HEK293 (cell line): ENCODE measurements at regions not wholly inside any gene's neighbourhood (a gene's known extent, or its start where the extent isn't known, plus 50 kb on each side); places are given as distances from the start of the nearest gene placed in this dataset.

ENCODE experiments used
- CTCF ChIA-PET: fragments of 350-600 bp; formaldehyde crosslinking; extraction: SDS; loops from one replicate; lab custom pipeline; 2021; ENCODE audit warnings: antibody characterized with exemption; lab: Yijun Ruan, JAX
- POLR2A ChIA-PET: fragments of 300-600 bp; formaldehyde crosslinking; extraction: SDS; loops from one replicate; lab custom pipeline; 2020; ENCODE audit warnings: antibody characterized with exemption, inconsistent platforms; lab: Yijun Ruan, JAX
- H3K27ac ChIP-seq: fragments of 200-500 bp; sonication (Bioruptor generic); 2 replicates; pipeline ENCODE4 v1.5.1; 2014; ENCODE audit warnings: low read depth, low read length, control low read depth, inconsistent platforms; ENCODE audit errors: extremely low read depth
- H3K36me3 ChIP-seq, 2 experiments: fragments of 200-500 bp in 1 of 2; sonication (Bioruptor generic) in 1 of 2; 1 replicate in 1 of 2; 2 replicates in 1 of 2; pipeline ENCODE4 v1.5.1; 2014 to 2017; ENCODE audit warnings: inconsistent platforms in 2 of 2, low read length in 2 of 2; ENCODE audit not compliant: control insufficient read depth in 2 of 2, insufficient read depth in 1 of 2
- H3K4me1 ChIP-seq: fragments of 200-500 bp; sonication (Bioruptor generic); 2 replicates; pipeline ENCODE4 v1.5.1; 2014; ENCODE audit warnings: mild to moderate bottlenecking, low read length, inconsistent platforms; ENCODE audit not compliant: control insufficient read depth, insufficient read depth
- H3K4me3 ChIP-seq: 2 replicates; pipeline ENCODE4 v1.5.1; 2011; ENCODE audit warnings: low read depth, mild to moderate bottlenecking, control low read depth, low read length, moderate library complexity
- H3K9me3 ChIP-seq: fragments of 200-500 bp; sonication (Bioruptor generic); 2 replicates; pipeline ENCODE4 v1.5.1; 2014; ENCODE audit warnings: low read depth, low read length, inconsistent platforms; ENCODE audit not compliant: control insufficient read depth, insufficient read depth
- AEBP2 ChIP-seq: fragments of 450-650 bp; formaldehyde crosslinking; IDR thresholded peaks from 2 replicates; pipeline ENCODE4 v1.5.1; 2016; ENCODE audit warnings: missing biosample characterization, missing genetic modification characterization, borderline replicate concordance
- BCL6B ChIP-seq: fragments of 450-650 bp; formaldehyde crosslinking; IDR thresholded peaks from 2 replicates; pipeline ENCODE4 v1.5.1; 2017; ENCODE audit warnings: missing biosample characterization, missing genetic modification characterization
- KLF10 ChIP-seq: fragments of 450-650 bp; IDR thresholded peaks from 2 replicates; pipeline ENCODE4 v1.5.1; 2018; ENCODE audit warnings: missing biosample characterization, mild to moderate bottlenecking, missing genetic modification characterization
- OSR2 ChIP-seq: fragments of 450-650 bp; formaldehyde crosslinking; IDR thresholded peaks from 2 replicates; pipeline ENCODE4 v1.5.1; 2016; ENCODE audit warnings: missing biosample characterization, missing genetic modification characterization
- PRDM4 ChIP-seq: fragments of 450-650 bp; formaldehyde crosslinking; IDR thresholded peaks from 2 replicates; pipeline ENCODE4 v1.5.1; 2017; ENCODE audit warnings: missing biosample characterization, missing genetic modification characterization
- SP2 ChIP-seq: fragments of 450-650 bp; formaldehyde crosslinking; IDR thresholded peaks from 2 replicates; pipeline ENCODE4 v1.5.1; 2016; ENCODE audit warnings: missing biosample characterization, missing genetic modification characterization
- YY1 ChIP-seq: fragments of 450-650 bp; formaldehyde crosslinking; IDR thresholded peaks from 2 replicates; pipeline ENCODE4 v1.5.1; 2018; ENCODE audit warnings: missing biosample characterization, missing genetic modification characterization
- ZBTB20 ChIP-seq: fragments of 450-650 bp; formaldehyde crosslinking; IDR thresholded peaks from 2 replicates; pipeline ENCODE4 v1.5.1; 2016; ENCODE audit warnings: missing biosample characterization, missing genetic modification characterization
- ZFP69B ChIP-seq: fragments of 450-650 bp; formaldehyde crosslinking; IDR thresholded peaks from 2 replicates; pipeline ENCODE4 v1.5.1; 2016; ENCODE audit warnings: missing biosample characterization, missing genetic modification characterization
- ZNF175 ChIP-seq: fragments of 450-650 bp; formaldehyde crosslinking; IDR thresholded peaks from 2 replicates; pipeline ENCODE4 v1.5.1; 2016; ENCODE audit warnings: missing biosample characterization, missing genetic modification characterization
- ZNF202 ChIP-seq: fragments of 450-650 bp; formaldehyde crosslinking; IDR thresholded peaks from 2 replicates; pipeline ENCODE4 v1.5.1; 2016; ENCODE audit warnings: missing biosample characterization, missing genetic modification characterization, borderline replicate concordance
- ZNF214 ChIP-seq: fragments of 450-650 bp; formaldehyde crosslinking; IDR thresholded peaks from 2 replicates; pipeline ENCODE4 v1.5.1; 2017; ENCODE audit warnings: missing biosample characterization, mild to moderate bottlenecking, missing genetic modification characterization, borderline replicate concordance
- ZNF223 ChIP-seq: fragments of 450-650 bp; formaldehyde crosslinking; IDR thresholded peaks from 2 replicates; pipeline ENCODE4 v1.5.1; 2016; ENCODE audit warnings: missing biosample characterization, missing genetic modification characterization
- ZNF23 ChIP-seq: fragments of 450-650 bp; formaldehyde crosslinking; IDR thresholded peaks from 2 replicates; pipeline ENCODE4 v1.5.1; 2016; ENCODE audit warnings: missing biosample characterization, missing genetic modification characterization, borderline replicate concordance
- ZNF324 ChIP-seq: fragments of 450-650 bp; formaldehyde crosslinking; IDR thresholded peaks from 2 replicates; pipeline ENCODE4 v1.5.1; 2016; ENCODE audit warnings: missing biosample characterization, missing genetic modification characterization
- ZNF341 ChIP-seq: fragments of 450-650 bp; formaldehyde crosslinking; IDR thresholded peaks from 2 replicates; pipeline ENCODE4; 2016; ENCODE audit warnings: low read depth, missing biosample characterization, missing genetic modification characterization
- ZNF596 ChIP-seq: fragments of 450-650 bp; IDR thresholded peaks from 2 replicates; pipeline ENCODE4 v1.5.0; 2018; ENCODE audit warnings: missing biosample characterization, mild to moderate bottlenecking, missing genetic modification characterization, moderate library complexity
- ZNF768 ChIP-seq: fragments of 450-650 bp; formaldehyde crosslinking; IDR thresholded peaks from 2 replicates; pipeline ENCODE4 v1.5.1; 2018; ENCODE audit warnings: missing biosample characterization, mild to moderate bottlenecking, missing genetic modification characterization
- ZNF791 ChIP-seq: fragments of 450-650 bp; formaldehyde crosslinking; IDR thresholded peaks from 2 replicates; pipeline ENCODE4 v1.5.1; 2016; ENCODE audit warnings: missing biosample characterization, missing genetic modification characterization
- ZNF837 ChIP-seq: fragments of 450-650 bp; formaldehyde crosslinking; IDR thresholded peaks from 2 replicates; pipeline ENCODE4 v1.5.1; 2016; ENCODE audit warnings: missing biosample characterization, missing genetic modification characterization
- TF ChIP-seq, protein P1 (sequence below): fragments of 450-650 bp; formaldehyde crosslinking; IDR thresholded peaks from 2 replicates; pipeline ENCODE4 v1.5.1; 2016; ENCODE audit warnings: missing biosample characterization, missing genetic modification characterization

GRCh38 chr17:72357764-72358365, 237.0 kb downstream of the SOX9 start:
- Histone ChIP-seq H3K4me1 (no peaks in the 10 kb centered on the region; the same call in 1 of the 2 replicates), H3K27ac (no peak overlapping the region), H3K36me3 (no peaks in the 10 kb centered on the region), H3K9me3 (no peaks in the 10 kb centered on the region), H3K4me3 (no peak overlapping the region)
- TF ChIP-seq ZNF214 (no peak), BCL6B (tag by site-specific recombination) (no peak), ZNF175 (tag by site-specific recombination) (no peak), ZNF768 (no peak), ZNF223 (tag by site-specific recombination) (no peak)
- TF ChIP-seq, protein P1, sequence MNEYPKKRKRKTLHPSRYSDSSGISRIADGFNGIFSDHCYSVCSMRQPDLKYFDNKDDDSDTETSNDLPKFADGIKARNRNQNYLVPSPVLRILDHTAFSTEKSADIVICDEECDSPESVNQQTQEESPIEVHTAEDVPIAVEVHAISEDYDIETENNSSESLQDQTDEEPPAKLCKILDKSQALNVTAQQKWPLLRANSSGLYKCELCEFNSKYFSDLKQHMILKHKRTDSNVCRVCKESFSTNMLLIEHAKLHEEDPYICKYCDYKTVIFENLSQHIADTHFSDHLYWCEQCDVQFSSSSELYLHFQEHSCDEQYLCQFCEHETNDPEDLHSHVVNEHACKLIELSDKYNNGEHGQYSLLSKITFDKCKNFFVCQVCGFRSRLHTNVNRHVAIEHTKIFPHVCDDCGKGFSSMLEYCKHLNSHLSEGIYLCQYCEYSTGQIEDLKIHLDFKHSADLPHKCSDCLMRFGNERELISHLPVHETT, result no peak
- CTCF ChIA-PET, result interaction anchor here (0.6 to 0.8 kb wide), 2 partner anchors 19 to 125 kb away, joined by 3 read pairs; no protein-coding TSS in a partner anchor
- POLR2A ChIA-PET, result no interaction called here

- no peak overlapping the region for H3K27ac ChIP-seq
- TF ChIP-seq ZNF791 (no peak), ZBTB20 (tag by site-specific recombination) (no peak), ZNF837 (tag by site-specific recombination) (no peak), PRDM4 (tag by site-specific recombination) (no peak), KLF10 (tag by site-specific recombination) (no peak), ZNF202 (tag by site-specific recombination) (no peak), ZNF23 (tag by site-specific recombination) (no peak), AEBP2 (tag by site-specific recombination) (no peak), YY1 (tag by site-specific recombination) (no peak), OSR2 (tag by site-specific recombination) (no peak), SP2 (tag by site-specific recombination) (no peak), ZNF324 (tag by site-specific recombination) (no peak), ZNF341 (tag by site-specific recombination) (no peak), ZNF596 (tag by site-specific recombination) (no peak), ZFP69B (tag by site-specific recombination) (no peak)
- H3K4me3 ChIP-seq, result no peak overlapping the region
- POLR2A ChIA-PET, result no interaction called here
- H3K4me1 ChIP-seq, result no peaks in the 10 kb centered on the region; the same call in 1 of the 2 replicates
- no peaks in the 10 kb centered on the region for H3K36me3 ChIP-seq
- CTCF ChIA-PET, result interaction anchor here (0.6 kb wide), 1 partner anchor 52 kb away, joined by 4 read pairs; no protein-coding TSS in a partner anchor
- H3K9me3 ChIP-seq, result no peaks in the 10 kb centered on the region
Measured at GRCh38 chr17:72358465-72358864, 237.6 kb downstream of the SOX9 start.
